Tongue (tissue), 1 donor: ENCODE measurements at regions not wholly inside any gene's neighbourhood (a gene's known extent, or its start where the extent isn't known, plus 50 kb on each side); places are given as distances from the start of the nearest gene placed in this dataset.

Source experiments
- DNase-seq: peaks from one replicate; pipeline ENCODE4 v3.0.0-alpha.2; 2015

DNA sequence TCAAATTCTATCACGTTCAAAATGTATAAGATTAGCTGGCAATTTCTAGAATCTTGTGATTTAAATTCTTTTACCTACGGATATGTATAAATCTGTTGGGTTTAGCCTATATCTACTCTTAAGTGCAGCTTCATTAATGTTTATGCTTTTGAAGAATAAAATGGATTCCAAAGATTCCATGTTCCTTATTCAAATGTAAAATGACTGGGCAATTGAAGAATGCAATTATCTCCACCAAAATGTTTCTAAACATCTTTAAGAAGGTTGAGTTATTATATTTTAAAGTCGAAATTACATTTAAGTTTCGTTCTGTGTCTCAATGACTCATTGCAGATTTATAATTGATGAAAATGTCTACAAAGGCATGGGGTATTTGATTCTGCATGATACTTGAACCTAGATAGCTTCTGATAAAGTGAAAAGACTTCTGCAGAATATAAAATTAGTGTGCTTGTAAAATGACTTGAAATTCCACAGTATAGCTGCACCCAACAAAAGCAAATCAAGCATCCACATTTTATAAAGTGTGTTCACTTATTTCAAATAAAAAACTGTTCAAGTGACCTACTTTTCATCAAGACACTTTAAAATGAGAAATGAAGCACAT, 697.0 kb upstream of the PCDH15 start:
- no peak for DNase-seq

DNA sequence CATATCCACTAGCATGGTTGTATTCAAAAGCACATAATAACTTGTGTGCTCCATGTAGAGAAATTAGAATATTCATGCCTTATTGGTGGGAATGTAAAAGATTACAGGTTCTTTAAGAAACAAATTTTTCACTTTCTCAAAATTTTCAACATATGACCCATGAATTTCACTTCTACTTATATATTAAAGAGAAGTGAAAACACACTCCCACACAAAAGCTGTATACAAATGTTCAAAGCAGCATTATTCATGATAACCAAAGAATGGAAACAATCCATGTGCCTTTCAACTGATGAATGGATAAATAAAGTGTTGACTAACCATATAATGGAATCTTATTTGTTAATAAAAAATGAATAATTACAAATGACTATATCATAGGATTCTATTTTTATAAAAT, 694.5 kb upstream of the PCDH15 start:
- DNase-seq: no peak

DNA sequence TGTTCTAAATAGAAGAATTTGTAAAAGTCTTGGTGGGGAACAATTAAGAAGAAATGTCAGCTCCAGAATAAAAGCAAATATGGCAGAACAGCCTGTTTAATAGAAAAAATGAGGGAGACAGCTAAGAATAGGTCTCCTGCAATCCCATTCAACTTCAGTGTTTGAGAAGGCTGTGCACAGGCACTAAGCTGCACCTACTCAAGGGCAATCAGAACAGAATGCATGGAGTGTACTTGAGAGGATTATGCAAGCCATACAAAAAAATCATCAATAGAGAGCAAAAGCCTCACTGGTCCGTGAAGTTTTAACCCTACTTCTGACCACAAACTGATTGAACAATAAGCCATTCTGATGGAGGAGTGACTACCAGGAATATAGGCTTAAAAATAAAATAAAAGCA, 690.7 kb upstream of the PCDH15 start:
- no peak for DNase-seq

DNA sequence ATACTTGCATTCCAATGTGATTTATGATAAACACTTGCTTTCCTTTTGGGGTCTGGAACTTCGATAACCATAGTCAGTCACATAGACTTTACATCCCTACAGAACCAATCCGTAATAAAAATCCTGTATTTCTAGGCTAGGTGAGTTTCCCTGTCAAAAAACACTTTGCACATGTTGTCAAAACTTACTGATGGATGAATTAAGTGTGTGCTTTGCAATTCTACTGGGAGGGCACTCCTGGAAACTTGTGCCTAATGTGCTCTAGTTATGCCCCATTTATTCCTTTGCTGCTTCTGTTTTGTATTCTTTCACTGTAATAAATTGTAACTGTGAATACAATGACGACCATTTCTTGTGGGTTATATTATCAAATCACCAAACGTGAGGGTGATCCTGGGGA, 684.8 kb upstream of the PCDH15 start:
- no peak for DNase-seq

DNA sequence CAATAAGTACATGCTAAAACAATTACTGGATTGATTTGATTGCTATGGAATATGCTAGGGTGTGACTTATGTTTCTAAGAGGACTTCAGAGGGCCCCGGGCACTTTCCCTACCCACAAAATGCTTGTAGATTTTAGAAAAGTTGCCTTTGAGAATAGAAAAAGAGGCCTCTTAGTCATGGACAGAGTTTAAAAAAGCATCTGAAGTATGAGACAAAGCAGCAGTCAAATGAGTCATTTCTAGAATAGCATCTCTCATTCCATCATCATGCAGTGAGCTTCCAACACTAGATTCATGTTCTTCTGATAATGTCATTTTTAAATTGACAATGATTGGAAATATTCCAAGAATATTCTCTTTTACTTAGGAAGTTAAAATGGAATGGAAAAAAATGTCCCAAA, 675.1 kb upstream of the PCDH15 start:
- DNase-seq: no peak

DNA sequence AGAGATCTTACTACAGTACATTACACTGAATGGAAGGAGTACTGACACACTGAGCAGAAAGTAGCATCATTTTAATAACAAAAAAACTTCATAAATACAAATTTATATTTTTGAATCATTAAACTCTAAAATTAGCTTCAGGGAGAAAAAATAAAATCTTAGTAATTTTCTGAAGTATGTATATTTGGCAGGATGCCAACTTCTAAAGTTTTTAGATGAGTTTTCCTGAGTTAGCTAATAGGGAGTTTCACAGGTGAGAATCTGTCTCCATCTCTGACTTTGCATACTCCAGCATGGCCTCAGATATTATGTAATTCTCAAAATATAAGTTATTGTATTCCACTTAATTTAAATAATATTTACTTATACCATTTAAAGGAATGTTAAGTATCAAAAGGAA, 673.2 kb upstream of the PCDH15 start:
- no peak for DNase-seq

DNA sequence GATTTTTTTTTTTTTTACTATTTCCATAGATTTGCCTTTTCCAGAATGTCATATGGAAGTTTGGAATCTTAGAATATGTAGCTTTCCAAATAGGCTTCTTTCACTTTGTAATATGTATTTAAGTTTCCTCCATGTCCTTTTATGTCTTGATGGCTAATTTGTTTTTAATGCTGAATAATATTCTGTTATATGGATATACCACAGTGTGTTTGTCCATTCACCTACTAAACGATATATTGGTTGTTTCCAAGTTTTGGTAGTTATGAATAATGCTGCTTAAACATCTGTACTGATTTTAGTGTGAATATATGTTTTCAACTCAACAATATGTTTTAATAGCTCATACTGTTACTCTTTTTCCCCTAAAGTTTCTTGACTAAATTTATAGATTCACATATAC, 669.8 kb upstream of the PCDH15 start:
- no peak for DNase-seq

DNA sequence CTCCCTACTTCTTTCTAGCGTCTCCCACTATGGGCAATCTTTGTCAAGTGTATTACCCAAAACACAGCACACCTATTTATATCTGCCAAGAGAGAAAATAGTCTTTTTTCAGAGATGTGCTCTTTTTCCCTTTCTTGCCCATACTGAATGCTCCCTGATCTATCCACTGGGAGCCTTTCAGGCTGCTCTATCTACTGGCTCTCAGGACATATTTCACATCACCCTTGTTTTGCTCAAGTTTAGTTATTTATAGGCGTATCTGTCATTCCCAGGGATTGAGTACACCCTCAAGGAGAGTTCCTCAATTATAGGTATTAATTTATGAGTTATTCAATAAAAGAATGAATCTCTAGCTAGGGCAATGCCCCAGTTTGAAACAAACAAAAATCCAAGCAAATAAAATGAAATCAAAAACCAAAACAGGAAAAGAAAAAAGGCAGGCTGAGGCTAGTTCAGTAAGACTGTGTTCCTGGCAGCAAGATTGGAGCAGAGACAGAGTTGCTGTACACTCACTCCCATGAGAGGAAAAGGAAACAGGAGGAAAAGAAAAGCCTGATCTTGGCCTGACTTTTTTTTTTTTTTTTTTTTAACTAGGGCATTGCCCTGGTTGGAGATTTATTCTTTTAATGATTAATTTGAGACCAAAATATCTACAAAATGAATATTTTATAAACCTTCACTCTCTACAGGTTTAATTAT, 665.9 kb upstream of the PCDH15 start:
- DNase-seq: peak; percentile 4

DNA sequence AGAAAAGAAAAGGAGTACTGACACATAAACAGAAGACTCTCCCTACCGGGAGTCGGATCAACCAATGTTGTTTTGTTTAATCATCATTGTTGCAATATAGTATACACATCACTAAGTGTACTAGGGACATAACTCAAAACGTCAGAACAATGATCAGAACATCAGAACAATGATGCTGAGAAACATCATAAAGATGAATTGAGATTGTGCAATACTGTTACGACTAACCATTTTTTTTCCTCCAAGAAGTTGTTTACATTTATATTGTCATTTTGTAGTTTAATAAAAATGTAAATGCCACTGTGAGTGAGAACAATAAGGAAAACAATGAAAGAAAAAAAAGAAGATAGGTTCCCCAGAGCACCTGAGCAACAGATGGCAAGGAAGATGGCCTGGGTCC, 663.1 kb upstream of the PCDH15 start:
- no peak for DNase-seq

DNA sequence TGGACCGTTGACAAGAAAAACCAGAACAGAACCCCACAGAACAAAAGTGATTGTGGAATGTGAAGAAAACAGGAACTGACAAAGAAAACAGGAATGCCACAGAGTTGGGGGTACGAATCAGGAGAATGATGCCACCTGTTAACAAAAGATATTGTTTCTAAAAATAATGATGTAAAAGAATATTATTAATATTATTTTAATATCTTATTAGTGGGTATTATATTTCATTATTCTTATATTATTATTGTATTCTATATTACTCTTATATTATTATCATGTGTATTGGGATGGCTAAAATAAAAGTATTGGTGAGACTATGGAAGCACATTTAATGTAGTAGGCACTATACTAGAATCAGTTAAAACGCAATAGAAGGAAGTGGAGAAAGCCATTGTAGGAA, 659.0 kb upstream of the PCDH15 start:
- no peak for DNase-seq

DNA sequence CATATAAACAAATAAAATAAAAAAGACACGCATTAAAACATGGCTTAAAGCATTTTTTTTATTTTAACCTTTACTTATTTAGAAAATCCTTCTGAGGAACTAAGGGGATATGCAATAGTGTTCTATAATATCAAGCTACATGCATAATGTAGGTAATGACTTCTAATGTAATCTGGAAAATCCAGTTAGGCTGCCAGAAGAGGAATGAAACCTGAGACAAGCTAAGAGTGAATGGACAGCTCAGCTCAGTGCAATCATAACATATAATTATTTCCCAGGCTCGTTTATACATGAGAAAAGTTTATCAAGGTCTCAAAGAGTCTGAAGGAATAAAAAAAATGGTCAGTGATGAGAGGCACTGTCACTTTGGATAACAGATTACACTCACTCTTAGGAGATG, 649.0 kb upstream of the PCDH15 start:
- DNase-seq: peak; percentile 7

DNA sequence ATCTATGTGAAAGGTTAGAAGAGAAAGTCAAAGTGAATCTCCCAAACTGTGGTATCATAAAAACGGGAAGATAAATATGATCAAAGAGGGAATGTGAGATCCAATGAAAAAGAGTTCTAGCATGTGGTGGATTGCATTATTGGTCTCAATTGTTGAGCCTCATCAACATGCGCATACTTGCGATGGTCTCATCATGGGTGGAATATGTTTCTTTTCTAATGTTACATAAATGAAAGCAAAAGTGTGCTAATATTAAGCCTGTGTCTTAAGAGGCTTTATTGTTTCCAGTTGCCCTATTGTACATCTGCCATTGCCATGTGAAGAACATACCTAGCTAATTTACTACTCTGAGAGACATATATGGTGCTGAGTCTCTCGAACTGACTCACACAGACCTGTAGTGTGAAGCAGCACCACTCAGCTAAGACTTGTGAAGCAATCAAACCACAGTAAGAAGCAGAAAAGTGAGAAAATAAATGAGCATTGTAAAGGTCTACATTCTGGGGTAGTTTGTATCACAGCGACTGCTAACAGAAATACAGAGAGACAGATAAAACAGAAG, 645.5 kb upstream of the PCDH15 start:
- no peak for DNase-seq

DNA sequence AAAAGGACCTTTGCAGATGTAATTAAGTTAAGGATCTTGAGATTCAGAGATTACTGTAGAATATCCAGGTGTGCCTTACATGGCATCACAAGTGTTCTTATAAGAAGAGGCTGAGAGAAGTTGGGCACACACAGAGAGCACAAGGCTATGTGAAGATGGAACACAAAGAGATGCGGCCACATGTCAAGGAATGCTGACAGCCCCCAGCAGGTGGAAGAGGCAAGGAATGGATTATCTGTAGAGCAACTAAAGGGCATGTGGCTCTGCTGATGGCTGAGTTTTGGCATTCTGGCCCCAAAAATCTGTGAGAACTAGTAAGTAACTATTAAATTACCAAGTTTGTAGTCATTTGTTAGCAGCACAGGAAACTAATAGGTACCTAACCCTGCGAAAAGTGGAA, 640.7 kb upstream of the PCDH15 start:
- no peak for DNase-seq

DNA sequence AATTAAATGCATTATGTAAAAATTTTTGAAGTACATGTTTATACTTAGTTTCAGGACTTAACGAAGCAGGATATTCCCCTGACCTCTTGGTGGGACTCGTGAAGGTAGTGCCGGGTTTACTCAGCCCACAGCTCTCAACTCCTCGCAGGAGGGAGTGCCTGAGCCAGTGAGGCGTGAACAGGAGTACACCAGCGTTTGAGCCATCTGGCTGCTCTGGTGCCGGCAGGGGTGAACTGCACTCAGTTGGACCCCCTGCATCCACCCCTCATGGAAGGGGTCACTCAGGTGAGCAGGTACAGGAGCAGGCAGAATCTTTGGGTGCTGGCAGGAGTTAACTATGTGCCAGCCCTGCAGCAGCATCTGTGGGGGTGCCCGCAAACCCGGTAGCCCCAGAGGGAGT, 625.1 kb upstream of the PCDH15 start:
- DNase-seq: no peak

DNA sequence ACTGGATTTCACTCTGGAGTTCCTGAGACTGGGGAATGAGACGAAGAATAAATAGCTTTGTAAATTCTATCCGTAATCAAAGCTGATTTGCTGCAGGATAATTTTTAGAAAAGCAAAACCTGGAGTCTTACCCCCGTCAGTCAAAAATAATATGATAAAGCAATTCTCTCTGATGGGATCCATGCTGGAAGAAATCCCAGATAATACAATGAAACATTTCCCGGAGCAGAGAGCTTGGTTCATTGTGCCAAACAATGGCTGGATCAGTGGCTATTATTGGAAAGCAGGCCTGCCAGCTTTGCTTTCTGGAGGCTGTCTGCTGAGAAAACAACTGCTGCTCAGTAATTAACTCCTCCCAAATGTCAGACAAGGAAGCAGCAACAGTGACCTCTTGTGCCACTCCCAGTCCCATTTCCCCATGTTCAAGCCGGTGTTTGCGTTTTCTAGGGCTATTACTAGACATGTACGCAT, 609.4 kb upstream of the PCDH15 start:
- peak; percentile 78 for DNase-seq

DNA sequence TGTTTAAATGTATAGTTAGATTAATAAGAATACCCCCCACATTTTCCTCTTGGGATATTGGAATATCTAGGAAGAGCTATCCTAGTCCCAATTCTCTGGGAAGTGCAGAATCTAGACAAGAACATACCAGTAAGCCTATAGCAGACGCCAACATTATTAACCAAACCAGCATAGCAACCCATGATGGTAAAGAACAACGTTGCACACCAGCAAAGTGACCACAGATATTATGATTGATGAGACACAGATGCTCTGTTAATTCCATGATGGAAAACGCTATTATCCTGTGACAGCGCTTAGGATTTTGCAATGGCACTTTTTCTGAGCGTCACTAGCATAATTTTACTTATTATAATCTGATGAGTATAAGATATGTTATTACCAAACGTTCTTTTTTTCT, 603.1 kb upstream of the PCDH15 start:
- no peak for DNase-seq

DNA sequence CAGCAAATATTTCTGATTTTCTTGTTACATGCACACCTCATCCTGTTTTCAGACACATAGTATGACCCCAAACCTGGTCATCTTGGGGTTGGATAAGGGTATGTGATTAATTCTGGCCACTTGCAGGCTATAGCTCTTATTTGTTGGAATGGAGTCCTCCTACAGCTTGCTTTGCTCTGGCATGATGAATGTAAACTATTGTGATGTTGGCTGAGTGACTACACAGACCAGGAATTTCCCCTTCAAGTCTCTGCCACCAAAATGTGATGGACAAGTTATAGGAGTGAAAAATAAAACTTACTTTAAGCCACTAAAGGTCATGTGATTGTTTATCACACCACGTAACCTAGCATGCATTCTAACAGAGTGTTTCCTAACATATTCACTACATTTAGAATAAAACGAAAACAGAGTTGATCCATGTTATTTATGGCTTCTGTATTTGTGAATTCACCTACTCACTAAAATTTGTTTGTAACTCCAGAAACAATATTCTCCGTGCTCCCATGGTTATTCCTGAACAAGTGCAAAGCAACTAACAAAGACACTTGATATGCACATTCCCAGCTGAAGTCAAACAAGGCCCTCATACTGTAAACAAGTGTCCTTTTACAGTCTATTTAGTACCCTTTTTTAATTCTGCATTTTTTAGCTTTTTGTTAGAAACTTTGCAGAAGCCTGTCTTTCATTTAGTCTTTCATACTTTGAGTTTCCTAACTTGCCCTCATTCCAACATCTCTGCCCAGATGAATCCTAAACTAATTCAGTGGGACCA, 599.2 kb upstream of the PCDH15 start:
- DNase-seq: no peak

DNA sequence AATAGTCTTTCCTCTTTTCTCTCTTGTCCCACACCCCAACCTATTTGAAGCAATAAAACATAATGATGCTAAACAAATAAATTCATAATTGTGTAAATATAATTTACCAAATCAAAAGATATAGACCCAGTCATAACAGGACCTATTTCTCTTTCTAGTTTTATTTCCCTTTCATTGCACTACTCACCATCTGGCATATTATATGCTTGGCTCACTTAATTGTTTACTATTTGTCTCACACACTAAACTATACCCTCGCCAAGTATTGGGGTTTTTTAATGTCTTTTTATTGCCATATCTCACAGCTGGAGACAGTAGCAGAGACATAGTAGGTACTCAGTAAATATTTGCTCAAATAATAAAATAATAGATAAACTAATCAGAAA, 597.5 kb upstream of the PCDH15 start:
- DNase-seq: no peak

DNA sequence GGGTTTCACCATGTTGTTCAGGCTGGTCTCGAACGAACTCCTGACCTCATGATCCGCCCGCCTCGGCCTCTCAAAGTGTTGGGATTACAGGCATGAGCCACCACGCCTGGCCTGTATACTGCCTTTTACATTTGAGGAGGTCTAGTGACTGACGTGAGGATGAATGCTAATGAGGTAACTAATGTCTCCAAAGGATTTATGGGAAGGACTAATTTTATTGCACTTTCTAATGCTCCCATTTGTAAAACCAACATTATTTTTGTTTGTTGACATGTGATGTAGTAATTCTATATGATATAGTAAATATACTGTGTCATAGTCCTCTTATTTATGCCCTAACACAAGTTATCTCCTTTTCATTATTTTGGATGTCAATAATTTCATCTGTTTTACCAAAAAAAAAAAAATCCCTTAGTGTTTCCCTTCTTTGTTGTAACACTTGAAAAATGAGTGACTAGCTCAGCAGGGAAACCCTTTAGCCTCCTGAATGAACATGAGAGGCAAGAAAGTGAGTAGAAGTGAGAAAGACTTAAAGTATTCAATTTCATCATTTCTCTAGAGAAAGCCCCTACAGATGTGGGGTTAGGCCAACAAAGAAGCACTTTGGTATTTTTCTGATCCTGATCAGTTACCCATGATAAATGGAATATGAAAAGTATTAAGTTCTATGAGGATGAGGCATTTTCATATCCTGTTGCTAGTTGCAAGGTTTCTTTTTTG, 596.9 kb upstream of the PCDH15 start:
- no peak for DNase-seq

DNA sequence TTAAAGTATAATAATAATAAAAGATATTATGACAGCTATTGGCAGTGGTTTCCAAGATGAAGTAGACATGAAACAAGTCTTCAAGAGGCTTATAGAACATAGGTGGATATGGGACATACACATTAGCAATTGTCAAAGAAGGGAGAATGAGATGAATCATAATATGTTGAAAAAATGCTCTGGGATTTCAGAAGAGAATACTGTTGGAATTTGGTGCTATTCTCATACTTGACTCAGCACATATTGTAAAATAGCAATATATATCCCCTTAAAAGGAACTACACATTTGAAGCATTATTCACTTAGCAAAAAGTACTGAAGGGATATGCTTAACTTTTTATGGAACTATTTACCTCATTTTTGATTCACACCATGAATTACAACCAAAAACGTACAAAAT, 577.2 kb upstream of the PCDH15 start:
- no peak for DNase-seq

DNA sequence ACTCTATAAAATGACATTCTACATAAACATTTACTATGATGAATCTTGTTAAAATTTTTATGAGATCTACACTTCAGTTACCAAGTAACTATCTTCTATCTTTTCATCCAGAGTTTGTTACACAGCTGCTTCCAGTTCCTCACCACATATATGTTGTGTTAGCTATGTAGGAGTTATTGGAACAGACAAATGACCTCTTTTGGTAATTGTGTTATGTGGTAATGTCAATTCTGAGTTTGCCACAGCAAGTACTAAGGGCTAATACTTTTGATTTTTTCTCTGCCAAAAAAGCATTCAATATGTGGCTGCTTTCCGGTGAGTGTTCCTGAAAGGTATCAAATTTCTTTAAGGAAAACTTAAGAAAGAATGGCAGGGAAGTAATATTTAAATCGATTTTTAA, 573.9 kb upstream of the PCDH15 start:
- no peak for DNase-seq

DNA sequence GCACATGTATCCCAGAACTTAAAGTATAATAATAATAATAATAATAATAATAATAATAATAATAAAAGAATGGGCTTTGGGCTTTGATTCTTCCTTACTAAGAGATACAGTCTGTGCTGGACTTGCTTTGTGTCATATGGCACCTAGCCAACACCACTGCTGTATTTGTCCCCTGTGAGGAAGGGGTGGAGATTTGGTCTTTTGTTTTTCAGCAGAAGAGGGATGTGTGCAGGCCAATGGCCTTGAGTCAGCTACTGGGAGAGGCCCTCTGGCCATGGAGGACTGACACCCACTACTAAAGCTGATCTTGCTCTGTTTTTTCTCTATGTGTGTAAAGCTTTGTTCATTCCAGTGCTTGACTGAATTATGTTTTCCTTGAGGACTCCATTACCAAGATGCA, 573.0 kb upstream of the PCDH15 start:
- peak; percentile 3 for DNase-seq
